HuH-7.5 (cell line): ENCODE measurements at regions not wholly inside any gene's neighbourhood (a gene's known extent, or its start where the extent isn't known, plus 50 kb on each side); places are given as distances from the start of the nearest gene placed in this dataset.

ENCODE experiments used
- DNase-seq: peaks from one replicate; pipeline ENCODE4 v3.0.0; 2011; ENCODE audit warnings: low spot score

DNA sequence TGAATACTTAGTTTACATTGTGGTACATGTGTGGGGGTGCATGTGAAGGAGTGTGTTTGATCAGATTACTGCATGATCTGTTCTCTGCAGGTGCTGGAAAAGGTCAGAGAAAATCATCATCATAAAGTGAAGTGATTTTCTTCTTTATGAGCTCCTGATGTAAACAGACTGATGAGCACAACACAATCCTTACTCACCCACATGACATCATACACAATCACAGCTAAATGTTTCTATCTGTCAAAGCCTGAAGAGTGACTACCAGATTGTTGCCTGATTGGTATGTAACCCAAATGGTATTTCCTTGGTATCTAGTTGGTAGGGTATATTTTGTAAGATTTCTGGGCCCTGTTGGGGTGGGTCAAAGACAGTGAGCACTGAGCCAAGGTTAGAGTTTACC lies 270.8 kb downstream of the FOXG1 start:
- no peak for DNase-seq

DNA sequence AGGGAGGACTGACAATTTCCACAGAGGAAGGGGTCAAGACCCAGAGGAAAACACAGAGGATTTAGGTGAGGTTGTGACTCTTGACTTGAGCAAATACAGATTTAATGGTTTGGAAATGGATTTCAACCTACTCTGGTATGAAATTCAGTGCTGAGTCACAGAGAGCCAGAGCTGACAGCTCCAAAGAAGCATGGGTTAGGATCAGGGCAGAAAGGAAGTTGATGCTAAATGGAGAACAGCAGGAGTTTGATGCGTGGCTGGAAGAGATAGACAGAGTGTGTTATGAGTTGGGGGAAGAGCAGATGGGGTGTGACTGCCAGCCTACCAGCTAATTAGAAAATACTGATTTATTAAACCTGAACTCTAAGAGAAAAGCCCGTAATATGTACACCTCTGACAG lies 272.6 kb downstream of the FOXG1 start:
- no peak for DNase-seq

GRCh38 chr14:29042551-29042950 lies 276.0 kb downstream of the FOXG1 start:
- DNase-seq: no peak

DNA sequence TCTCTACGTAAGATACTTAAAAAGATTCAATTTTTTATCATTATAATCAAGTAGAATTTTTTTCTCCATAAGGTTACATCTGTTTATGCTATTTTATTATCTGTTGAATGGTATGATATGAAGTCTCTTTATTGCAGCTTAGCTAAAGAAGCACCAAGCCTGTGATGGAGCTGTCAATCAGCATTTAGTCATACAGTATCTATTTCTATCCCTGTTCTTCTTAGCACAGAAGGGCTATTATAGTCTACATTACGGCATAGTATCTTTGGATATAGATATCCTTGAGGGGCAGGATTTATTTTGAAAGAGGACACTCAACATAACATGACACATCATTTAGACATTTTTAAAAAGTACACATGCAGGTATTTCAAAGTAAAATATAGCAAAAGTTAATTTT lies 277.1 kb downstream of the FOXG1 start:
- no peak for DNase-seq

- DNase-seq: no peak
Measured at GRCh38 chr14:29045237-29045636, 278.6 kb downstream of the FOXG1 start.

DNA sequence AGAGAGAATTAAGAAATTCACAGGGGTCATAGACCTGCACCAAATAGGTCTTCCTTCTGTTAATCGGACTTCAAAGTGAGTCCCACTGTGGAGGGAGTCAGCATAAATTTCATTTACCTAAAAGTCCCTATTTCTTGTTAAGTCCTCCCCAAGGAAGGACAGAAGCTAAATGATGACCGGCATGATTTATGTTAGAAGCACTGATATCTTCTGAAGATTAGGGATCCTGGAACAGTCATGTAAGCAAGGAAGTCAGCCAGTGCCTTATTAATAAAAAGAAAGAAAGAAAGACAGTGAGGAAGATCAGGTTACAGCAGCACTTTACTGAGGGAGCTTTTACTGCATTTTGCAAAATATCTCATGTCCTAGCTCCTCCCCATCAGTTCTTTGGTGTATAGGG lies 287.5 kb downstream of the FOXG1 start:
- DNase-seq: no peak

DNA sequence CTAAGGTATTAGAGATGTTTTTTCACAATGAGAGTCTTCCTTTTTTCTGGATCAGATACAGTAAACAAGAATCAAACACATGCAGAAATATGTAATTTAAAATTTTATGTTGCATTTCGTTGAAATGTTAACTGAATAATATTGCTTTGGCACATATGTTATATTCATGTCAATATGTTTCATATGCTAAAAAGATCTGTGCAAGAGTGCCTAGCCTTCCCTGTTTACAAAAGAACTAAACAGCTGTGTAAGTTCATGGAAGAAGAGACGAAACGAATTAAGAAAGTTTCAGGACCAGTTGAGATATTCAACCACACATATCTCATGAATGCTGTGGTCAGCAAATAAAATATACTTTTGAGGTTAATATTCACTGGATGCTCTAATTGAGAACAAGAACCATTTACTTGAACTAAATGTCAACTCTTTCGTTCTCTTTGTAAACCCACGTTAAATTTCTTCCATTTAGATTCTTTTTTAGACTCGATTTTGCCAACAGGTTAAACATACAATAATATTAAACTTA lies 289.5 kb downstream of the FOXG1 start:
- DNase-seq: no peak

DNA sequence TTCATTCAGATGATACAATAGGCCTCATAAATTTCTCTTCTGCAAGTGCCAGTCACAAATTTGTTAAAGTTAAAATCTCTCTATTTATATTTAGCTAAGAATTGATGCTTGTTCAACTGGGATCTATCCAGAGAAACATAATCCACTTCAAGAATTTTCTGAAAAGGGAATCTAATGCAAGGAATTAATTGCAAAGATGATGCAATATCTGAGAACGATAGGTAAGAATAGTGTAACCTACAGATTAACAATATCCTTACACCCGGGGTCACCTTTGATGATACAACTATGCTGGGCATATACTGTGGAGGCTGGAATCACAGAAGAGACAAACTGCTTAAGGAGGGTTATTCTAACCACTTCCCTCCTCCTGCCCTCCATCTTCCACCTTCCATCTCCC lies 295.1 kb downstream of the FOXG1 start:
- no peak for DNase-seq

- DNase-seq: no peak
Measured at GRCh38 chr14:29062466-29062865, 295.9 kb downstream of the FOXG1 start.

DNA sequence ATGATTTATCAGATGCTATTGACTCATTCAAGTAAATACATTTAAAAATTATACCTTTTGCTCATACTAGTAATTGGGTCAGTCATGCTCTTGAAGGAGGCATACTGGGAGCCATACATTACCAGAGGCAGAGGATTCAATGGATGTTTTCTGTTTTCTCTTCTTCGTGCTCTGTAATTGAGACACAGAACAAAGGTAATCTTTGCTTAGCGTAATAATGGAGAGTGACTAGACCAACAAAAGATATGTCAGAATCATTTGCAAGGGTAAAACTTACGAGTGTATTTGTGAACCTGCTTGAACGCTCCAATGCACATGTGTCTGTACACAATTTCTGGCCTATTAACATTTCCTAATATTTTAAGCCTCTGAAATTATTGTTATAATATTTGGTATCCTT lies 296.4 kb downstream of the FOXG1 start:
- DNase-seq: no peak

- DNase-seq: no peak
Measured at GRCh38 chr14:29064305-29064900, 297.8 kb downstream of the FOXG1 start.

DNA sequence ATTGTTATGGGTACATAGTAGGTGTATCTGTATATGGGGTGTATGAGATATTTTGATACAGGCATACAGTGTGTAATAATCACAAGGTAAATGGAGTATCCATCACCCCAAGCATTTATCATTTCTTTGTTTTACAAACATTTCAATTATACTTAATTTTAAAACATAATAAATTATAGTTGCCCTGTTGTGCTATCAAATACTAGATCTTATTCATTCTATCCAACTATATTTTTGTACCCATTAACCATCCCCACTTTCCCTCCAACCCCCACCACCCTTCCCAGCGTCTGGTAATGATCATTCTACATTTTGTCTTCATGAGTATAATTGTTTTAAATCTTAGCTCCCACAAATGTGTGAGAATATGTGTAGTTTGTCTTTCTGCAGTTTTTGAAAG lies 302.6 kb downstream of the FOXG1 start:
- no peak for DNase-seq

- no peak for DNase-seq
Measured at GRCh38 chr14:29075761-29076160, 309.2 kb downstream of the FOXG1 start.

- DNase-seq: no peak
Measured at GRCh38 chr14:29077916-29078315, 311.3 kb downstream of the FOXG1 start.

- no peak for DNase-seq
Measured at GRCh38 chr14:29078810-29079522, 312.4 kb downstream of the FOXG1 start.

GRCh38 chr14:29085546-29085945 lies 319.0 kb downstream of the FOXG1 start:
- no peak for DNase-seq

GRCh38 chr14:29089849-29090248 lies 323.3 kb downstream of the FOXG1 start:
- DNase-seq: no peak

- DNase-seq: no peak
Measured at GRCh38 chr14:29092121-29092520, 325.5 kb downstream of the FOXG1 start.

DNA sequence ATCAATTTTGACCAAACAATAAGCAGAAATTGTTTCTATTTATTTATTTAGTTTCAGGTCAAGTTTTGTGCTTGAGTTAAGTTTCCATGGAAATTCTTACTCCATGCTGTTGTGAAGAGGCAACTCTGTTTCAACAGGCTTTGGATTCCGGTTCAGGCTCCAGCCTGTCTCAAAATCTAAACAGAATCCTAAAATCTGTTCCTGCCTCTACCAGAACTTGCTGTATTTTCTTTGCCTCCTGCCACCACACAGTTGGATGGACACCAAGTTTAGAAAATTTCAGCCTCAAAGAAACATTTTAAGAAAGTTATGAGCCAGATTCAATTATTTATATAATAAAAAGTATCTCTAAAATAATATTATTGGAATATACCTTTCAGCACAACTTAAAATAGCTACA lies 330.9 kb downstream of the FOXG1 start:
- DNase-seq: no peak

GRCh38 chr14:29098656-29099055 lies 332.1 kb downstream of the FOXG1 start:
- DNase-seq: no peak

- DNase-seq: no peak
Measured at GRCh38 chr14:29102266-29102665, 335.7 kb downstream of the FOXG1 start.

DNA sequence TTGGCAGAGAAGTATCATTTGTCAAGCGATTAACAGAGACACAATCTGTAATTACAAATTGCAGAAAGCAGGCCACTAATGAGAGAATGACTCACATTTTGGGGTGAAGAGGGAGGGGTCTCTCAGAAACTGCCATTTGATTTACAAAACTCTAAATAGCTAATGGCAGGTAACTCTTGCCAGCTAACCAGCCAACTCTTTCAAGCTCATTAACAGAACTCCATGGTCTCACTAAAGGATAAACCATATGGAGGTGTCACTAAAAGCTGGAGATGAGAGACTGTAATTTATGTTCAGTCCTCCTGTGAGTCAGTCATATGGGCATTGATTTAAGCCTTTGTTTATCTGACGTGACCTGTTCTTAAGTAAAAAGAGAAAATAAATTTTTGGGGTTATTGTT lies 336.4 kb downstream of the FOXG1 start:
- DNase-seq: no peak

GRCh38 chr14:29108908-29109307 lies 342.3 kb downstream of the FOXG1 start:
- DNase-seq: no peak

- DNase-seq: no peak
Measured at GRCh38 chr14:29109589-29109988, 343.0 kb downstream of the FOXG1 start.
